Medulla oblongata (tissue), 1 donor: ENCODE measurements at regions not wholly inside any gene's neighbourhood (a gene's known extent, or its start where the extent isn't known, plus 50 kb on each side); places are given as distances from the start of the nearest gene placed in this dataset.
"Not testable (repeated sequence)": the region's sequence is repeated elsewhere in the genome, so short reads cannot be mapped to it uniquely, and the experiment has no call there.

ENCODE experiments used
- DNase-seq: peaks from one replicate; pipeline ENCODE4 v3.0.0-alpha.2; 2015; ENCODE audit errors: extremely low spot score

DNA sequence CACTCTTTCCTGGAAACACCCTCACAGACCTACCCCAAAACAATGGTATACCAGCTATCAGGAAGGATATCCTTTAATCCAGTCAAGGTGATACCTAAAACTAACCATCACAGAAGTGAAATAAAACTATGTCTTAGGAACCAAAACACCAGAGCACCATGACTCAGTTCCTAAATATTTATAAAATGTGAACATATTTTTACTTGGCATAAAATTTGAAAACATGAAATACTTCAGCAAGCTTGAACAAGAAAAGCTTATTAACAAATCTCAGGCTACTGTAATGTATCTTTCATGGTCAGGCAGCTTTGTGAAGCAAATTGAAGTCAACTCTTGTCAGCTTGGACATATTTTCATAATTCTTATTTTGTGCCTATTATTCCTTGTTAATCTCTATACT lies 440.8 kb upstream of the CDH20 start:
- no peak for DNase-seq

GRCh38 chr18:60892855-60893254 lies 440.4 kb upstream of the CDH20 start:
- no peak for DNase-seq

GRCh38 chr18:60893355-60894097 lies 439.7 kb upstream of the CDH20 start:
- DNase-seq: no peak

GRCh38 chr18:60894254-60894945 lies 438.8 kb upstream of the CDH20 start:
- DNase-seq: no peak

- DNase-seq: no peak
Measured at GRCh38 chr18:60895181-60895580, 438.0 kb upstream of the CDH20 start.

DNA sequence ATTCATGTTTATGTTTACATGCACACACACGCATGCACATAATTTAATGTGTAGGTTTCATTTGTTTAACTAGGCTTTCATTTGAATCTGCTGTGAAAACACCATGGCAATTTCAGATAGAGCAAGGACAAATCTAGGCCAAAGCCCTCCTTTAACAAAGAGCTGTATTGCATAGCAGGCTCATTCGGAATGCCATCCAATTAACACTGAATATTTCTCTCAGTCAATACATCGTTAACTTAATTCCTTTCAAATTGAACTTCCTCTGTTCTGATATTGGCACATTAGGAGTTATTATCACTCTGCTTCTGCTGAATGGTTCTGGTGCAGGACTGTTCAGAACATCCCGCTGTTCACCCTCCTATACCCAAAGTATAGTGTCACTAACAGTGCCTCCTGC lies 435.1 kb upstream of the CDH20 start:
- DNase-seq: no peak

GRCh38 chr18:60905699-60906098 lies 427.5 kb upstream of the CDH20 start:
- no peak for DNase-seq

DNA sequence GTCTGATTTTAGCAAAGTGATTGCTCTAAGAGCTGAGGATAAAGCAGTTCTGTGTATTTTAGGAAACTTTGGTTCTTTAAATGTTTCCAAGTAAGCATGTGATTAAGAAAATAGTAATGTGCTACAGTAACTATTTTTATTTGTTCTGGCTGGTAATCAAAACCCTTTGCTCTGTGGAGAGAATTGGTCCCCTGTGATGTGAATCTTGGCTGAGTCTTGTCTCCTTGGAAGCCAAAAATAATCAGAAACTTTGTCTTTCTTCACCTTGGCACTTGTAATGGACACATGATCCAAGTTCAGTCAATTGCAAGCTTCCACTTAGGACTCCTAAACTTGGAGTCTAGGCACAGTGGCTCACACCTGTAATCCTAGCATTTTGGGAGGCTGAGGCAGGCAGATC lies 422.7 kb upstream of the CDH20 start:
- DNase-seq: no peak

- no peak for DNase-seq
Measured at GRCh38 chr18:60911504-60911903, 421.7 kb upstream of the CDH20 start.

GRCh38 chr18:60915160-60915559 lies 418.1 kb upstream of the CDH20 start:
- no peak for DNase-seq

GRCh38 chr18:60918862-60919261 lies 414.4 kb upstream of the CDH20 start:
- not testable (repeated sequence) for DNase-seq

DNA sequence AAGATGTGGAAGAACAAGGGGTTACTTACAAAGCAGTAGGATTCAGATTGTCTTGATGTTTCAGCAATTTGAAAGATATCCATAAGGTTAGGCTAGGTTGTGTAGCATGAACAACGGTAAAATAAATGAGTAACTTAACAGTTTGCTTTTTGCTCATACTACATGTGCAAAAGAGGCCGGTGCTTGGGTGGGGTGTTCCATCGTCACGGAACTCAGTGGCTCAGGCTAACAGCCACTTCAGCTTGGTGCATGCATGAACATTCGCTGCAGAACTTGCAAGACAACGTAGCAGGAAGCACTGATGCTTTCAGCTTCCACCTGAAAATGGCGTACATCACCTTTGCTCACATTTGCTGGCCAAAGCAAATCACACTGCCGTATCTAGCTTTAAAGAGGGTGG lies 407.3 kb upstream of the CDH20 start:
- no peak for DNase-seq

GRCh38 chr18:60929966-60930365 lies 403.3 kb upstream of the CDH20 start:
- no peak for DNase-seq

GRCh38 chr18:60935041-60935910 lies 398.0 kb upstream of the CDH20 start:
- DNase-seq: no peak

- no peak for DNase-seq
Measured at GRCh38 chr18:60936101-60936500, 397.1 kb upstream of the CDH20 start.

DNA sequence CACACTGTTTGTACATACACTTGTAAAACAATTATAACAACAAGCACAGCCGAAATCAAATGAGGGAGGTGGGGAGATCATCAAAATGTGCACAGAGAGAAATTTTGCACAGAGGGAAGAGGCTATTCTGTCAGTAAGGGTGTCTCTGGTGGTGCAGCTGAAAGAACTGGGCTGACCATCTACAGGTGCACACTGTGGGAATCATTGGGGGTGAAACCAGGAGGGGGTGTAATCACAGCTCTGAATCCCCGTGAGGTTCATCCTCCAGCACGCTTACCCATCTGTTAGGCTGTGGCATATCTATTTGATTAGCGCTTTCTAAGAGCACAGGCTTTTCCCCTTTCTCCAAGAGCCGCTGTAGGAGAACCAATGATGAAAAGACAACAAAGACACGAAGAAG lies 389.9 kb upstream of the CDH20 start:
- no peak for DNase-seq

GRCh38 chr18:60950634-60951033 lies 382.6 kb upstream of the CDH20 start:
- no peak for DNase-seq

GRCh38 chr18:60951091-60951490 lies 382.1 kb upstream of the CDH20 start:
- DNase-seq: no peak

DNA sequence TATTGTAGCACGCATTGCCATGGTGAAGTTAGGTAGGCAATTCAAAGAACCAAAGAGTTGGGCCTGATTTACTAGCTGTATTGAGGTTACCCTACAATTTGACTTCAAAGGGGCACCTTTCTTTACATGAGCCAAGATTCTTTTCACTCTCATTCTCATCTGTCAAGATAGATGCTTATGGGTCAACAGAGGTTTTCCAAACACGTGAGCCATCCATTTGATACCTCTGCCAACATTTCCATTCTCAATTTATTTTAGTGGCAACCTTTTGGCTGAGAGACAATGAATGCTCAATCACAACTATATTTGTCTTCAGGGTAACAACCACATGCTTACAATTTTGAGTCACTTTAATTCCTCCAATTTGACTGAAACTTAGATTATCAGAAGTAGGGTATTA lies 370.6 kb upstream of the CDH20 start:
- no peak for DNase-seq

- DNase-seq: no peak
Measured at GRCh38 chr18:60965856-60966255, 367.4 kb upstream of the CDH20 start.

DNA sequence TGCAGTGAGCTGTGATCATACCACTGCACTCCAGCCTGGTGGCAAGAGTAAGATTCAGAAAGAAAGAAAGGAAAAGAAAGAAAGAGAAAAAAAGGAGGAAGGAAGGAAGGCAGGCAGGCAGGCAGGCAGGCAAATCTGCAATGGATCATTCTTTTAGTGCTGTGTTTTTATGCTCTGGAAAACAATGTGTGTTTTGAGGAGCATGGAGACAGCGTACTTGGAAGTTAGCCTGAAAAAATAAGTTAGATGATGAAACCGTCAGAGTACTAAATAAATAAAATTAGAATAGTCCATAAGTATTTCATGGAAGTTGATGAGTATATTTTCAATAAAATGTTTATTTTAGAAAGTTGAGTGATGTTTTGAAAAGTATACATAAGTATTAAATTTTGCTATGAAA lies 366.4 kb upstream of the CDH20 start:
- DNase-seq: no peak

- DNase-seq: no peak
Measured at GRCh38 chr18:60975420-60975819, 357.8 kb upstream of the CDH20 start.

- no peak for DNase-seq
Measured at GRCh38 chr18:60976976-60977375, 356.3 kb upstream of the CDH20 start.
